ENCODE measurements at regions not wholly inside any gene's neighbourhood (a gene's known extent, or its start where the extent isn't known, plus 50 kb on each side); places are given as distances from the start of the nearest gene placed in this dataset.

- DNase-seq (ENCODE audit: unreplicated experiment) = no peak
- Mint-ChIP-seq H3K4me1 (ENCODE audit: insufficient read depth, unreplicated experiment) (peaks cover 6% of the 10 kb centered on the region), H3K36me3 (ENCODE audit: insufficient read depth, unreplicated experiment) (no peaks in the 10 kb centered on the region), H3K4me3 (ENCODE audit: unreplicated experiment) (no peak overlapping the region), H3K27me3 (ENCODE audit: insufficient read depth, unreplicated experiment) (no peaks in the 10 kb centered on the region), H3K27ac (ENCODE audit: low read depth, unreplicated experiment) (no peak overlapping the region), H3K9me3 (ENCODE audit: unreplicated experiment) (peaks cover 3% of the 10 kb centered on the region)
- BruUV-seq (replicated peaks) = no TSS peak
- TF ChIP-seq CTCF (IDR thresholded peaks at IDR 0.05; ENCODE audit: unreplicated experiment) = no peak
- ChIA-PET CTCF (interaction anchor here (0.6 to 1.3 kb wide), 3 partner anchors 8 to 275 kb away, joined by 3 to 4 read pairs (median 3); no protein-coding TSS in a partner anchor), POLR2A (interaction anchor here (0.7 kb wide), 1 partner anchor 538 kb away, joined by 3 read pairs; no protein-coding TSS in a partner anchor)
- intact Hi-C loops (cut with micrococcal nuclease) = no loop called here
Observed at GRCh38 chr9:20200581-20200980, 411.7 kb upstream of the SLC24A2 start.

GRCh38 chr9:20199111-20199510, 410.3 kb upstream of the SLC24A2 start:
- no peak overlapping the region for H3K4me3 Mint-ChIP-seq (ENCODE audit: unreplicated experiment)
- no TSS peak for BruUV-seq (replicated peaks)
- DNase-seq (ENCODE audit: unreplicated experiment) = no peak
- TF ChIP-seq CTCF (IDR thresholded peaks at IDR 0.05; ENCODE audit: unreplicated experiment) = no peak
- peaks cover 7% of the 10 kb centered on the region for H3K9me3 Mint-ChIP-seq (ENCODE audit: unreplicated experiment)
- intact Hi-C loops (cut with micrococcal nuclease) = no loop called here
- peaks cover 6% of the 10 kb centered on the region for H3K4me1 Mint-ChIP-seq (ENCODE audit: insufficient read depth, unreplicated experiment)
- no peak overlapping the region for H3K27ac Mint-ChIP-seq (ENCODE audit: low read depth, unreplicated experiment)
- H3K36me3 Mint-ChIP-seq (ENCODE audit: insufficient read depth, unreplicated experiment) = no peaks in the 10 kb centered on the region
- no peaks in the 10 kb centered on the region for H3K27me3 Mint-ChIP-seq (ENCODE audit: insufficient read depth, unreplicated experiment)
- POLR2A ChIA-PET = no interaction called here
- CTCF ChIA-PET = interaction anchor here (0.6 kb wide), 1 partner anchor 637 kb away, joined by 4 read pairs; no protein-coding TSS in a partner anchor

- POLR2A ChIA-PET = interaction anchor here (0.6 kb wide), 1 partner anchor 750 kb away, joined by 3 read pairs; no protein-coding TSS in a partner anchor
- intact Hi-C loops (cut with micrococcal nuclease) = no loop called here
- H3K27ac Mint-ChIP-seq (ENCODE audit: low read depth, unreplicated experiment) = no peak overlapping the region
Observed at GRCh38 chr9:20197976-20198685, 409.3 kb upstream of the SLC24A2 start.

More at GRCh38 chr9:20197976-20198685, 409.3 kb upstream of the SLC24A2 start:
- H3K4me1 Mint-ChIP-seq (ENCODE audit: insufficient read depth, unreplicated experiment) = peaks cover 6% of the 10 kb centered on the region
- no TSS peak for BruUV-seq (replicated peaks)
- peaks cover 7% of the 10 kb centered on the region for H3K9me3 Mint-ChIP-seq (ENCODE audit: unreplicated experiment)
- H3K36me3 Mint-ChIP-seq (ENCODE audit: insufficient read depth, unreplicated experiment) = no peaks in the 10 kb centered on the region
- no peak overlapping the region for H3K4me3 Mint-ChIP-seq (ENCODE audit: unreplicated experiment)
- CTCF ChIA-PET = interaction anchor here (0.6 kb wide), 1 partner anchor 119 kb away, joined by 3 read pairs; no protein-coding TSS in a partner anchor
- no peak for DNase-seq (ENCODE audit: unreplicated experiment)
- no peaks in the 10 kb centered on the region for H3K27me3 Mint-ChIP-seq (ENCODE audit: insufficient read depth, unreplicated experiment)
- no peak for TF ChIP-seq CTCF (IDR thresholded peaks at IDR 0.05; ENCODE audit: unreplicated experiment)

All from MCF 10A (cell line).